K562 (cell line): ENCODE measurements at regions not wholly inside any gene's neighbourhood (a gene's known extent, or its start where the extent isn't known, plus 50 kb on each side); places are given as distances from the start of the nearest gene placed in this dataset.
A peak's percentile ranks its signal among the peaks of the same experiment; 100 is the strongest.

ENCODE experiments used
- CEBPB ChIP-seq: fragments of 450-650 bp; IDR thresholded peaks from 2 replicates; pipeline ENCODE4 v1.6.1; 2016; ENCODE audit warnings: missing genetic modification characterization, missing compliant biosample characterization
- CEBPG ChIP-seq, 3 experiments: fragments of 200-800 bp in 1 of 3; sonication (Bioruptor generic) in 1 of 3; sonication (generic) in 1 of 3; formaldehyde crosslinking in 1 of 3; IDR thresholded peaks in 2 of 3; conservative IDR thresholded peaks in 1 of 3; 2 replicates each; pipeline versions ENCODE4 v1.6.1 to v1.8.0; 2016 to 2022; ENCODE audit warnings: missing compliant biosample characterization in 2 of 3, missing genetic modification characterization in 2 of 3, mild to moderate bottlenecking in 1 of 3, missing genetic modification reagents in 1 of 3
- DPF2 ChIP-seq: fragments of 450-650 bp; IDR thresholded peaks from 2 replicates; pipeline ENCODE4 v1.6.1; 2016
- ELK1 ChIP-seq: sonication (generic); formaldehyde crosslinking; IDR thresholded peaks from 2 replicates; pipeline ENCODE4 v1.8.1; 2022; ENCODE audit warnings: missing genetic modification reagents
- NCOA6 ChIP-seq: fragments of 450-650 bp; IDR thresholded peaks from 2 replicates; pipeline ENCODE4 v1.6.1; 2017; ENCODE audit warnings: mild to moderate bottlenecking
- NFIX ChIP-seq: fragments of 250-450 bp; sonication (Bioruptor Pico); IDR thresholded peaks from 2 replicates; pipeline ENCODE4 v1.4.0; 2020; ENCODE audit warnings: low read depth, mild to moderate bottlenecking, moderate library complexity
- NUFIP1 ChIP-seq: fragments of 450-650 bp; IDR thresholded peaks from 2 replicates; pipeline ENCODE4 v1.6.1; 2018; ENCODE audit not compliant: partially characterized antibody
- REST ChIP-seq, 2 experiments: fragments of 450-650 bp; formaldehyde crosslinking in 1 of 2; IDR thresholded peaks; 2 replicates each; pipeline versions ENCODE4 v1.4.0 to v1.6.1; 2014 to 2020; ENCODE audit warnings: mild to moderate bottlenecking in 2 of 2, borderline replicate concordance in 1 of 2, low read depth in 1 of 2
- RFX5 ChIP-seq: IDR thresholded peaks from 2 replicates; pipeline ENCODE4 v1.6.1; 2011; ENCODE audit warnings: low read depth, mild to moderate bottlenecking, improper control_type of control experiment, low read length
- SPI1 ChIP-seq: IDR thresholded peaks from 2 replicates; pipeline ENCODE4 v1.6.1; 2011; ENCODE audit warnings: low read depth, low read length, control low read depth, borderline replicate concordance
- ZFP30 ChIP-seq: fragments of 250-450 bp; sonication (Bioruptor Pico); IDR thresholded peaks from 2 replicates; pipeline ENCODE4 v1.8.0; 2022; ENCODE audit warnings: moderate library complexity, mild to moderate bottlenecking, inconsistent platforms, borderline replicate concordance
- TF ChIP-seq, protein P1 (sequence below): fragments of 450-650 bp; IDR thresholded peaks from 2 replicates; pipeline ENCODE4 v1.6.1; 2018; ENCODE audit warnings: mild to moderate bottlenecking, low read depth; ENCODE audit not compliant: partially characterized antibody

GRCh38 chr2:76491503-76491902 lies 780.8 kb upstream of the GCFC2 start (continued):
- TF ChIP-seq ELK1 (CRISPR knock-in tag) (no peak), CEBPB (tag) (peak; percentile 58), DPF2 (no peak), CEBPG (CRISPR knock-in tag; IDR thresholded peaks at IDR 0.05) (no peak), CEBPG (tag; conservative IDR thresholded peaks at IDR 0.05 in 1 of 2, IDR thresholded peaks at IDR 0.05 in 1 of 2) (peak in 1 of 2 experiments; percentile 92; a peak in 3 of 4 replicates), NCOA6 (no peak), NFIX (no peak), NUFIP1 (no peak), RFX5 (no peak), REST (IDR thresholded peaks at IDR 0.05; ENCODE audit: borderline replicate concordance) (no peak), REST (CRISPR knock-in tag; IDR thresholded peaks at IDR 0.05; ENCODE audit: low read depth) (no peak), ZFP30 (CRISPR knock-in tag) (no peak), SPI1 (peak; percentile 13; the same call in 1 of the 2 replicates)
- TF ChIP-seq, protein P1, sequence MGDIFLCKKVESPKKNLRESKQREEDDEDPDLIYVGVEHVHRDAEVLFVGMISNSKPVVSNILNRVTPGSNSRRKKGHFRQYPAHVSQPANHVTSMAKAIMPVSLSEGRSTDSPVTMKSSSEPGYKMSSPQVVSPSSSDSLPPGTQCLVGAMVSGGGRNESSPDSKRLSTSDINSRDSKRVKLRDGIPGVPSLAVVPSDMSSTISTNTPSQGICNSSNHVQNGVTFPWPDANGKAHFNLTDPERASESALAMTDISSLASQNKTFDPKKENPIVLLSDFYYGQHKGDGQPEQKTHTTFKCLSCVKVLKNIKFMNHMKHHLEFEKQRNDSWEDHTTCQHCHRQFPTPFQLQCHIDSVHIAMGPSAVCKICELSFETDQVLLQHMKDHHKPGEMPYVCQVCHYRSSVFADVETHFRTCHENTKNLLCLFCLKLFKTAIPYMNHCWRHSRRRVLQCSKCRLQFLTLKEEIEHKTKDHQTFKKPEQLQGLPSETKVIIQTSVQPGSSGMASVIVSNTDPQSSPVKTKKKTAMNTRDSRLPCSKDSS, result no peak
